EL (cell line): ENCODE measurements at regions not wholly inside any gene's neighbourhood (a gene's known extent, or its start where the extent isn't known, plus 50 kb on each side); places are given as distances from the start of the nearest gene placed in this dataset.

Source experiments
- DNase-seq: peaks from one replicate; pipeline ENCODE4 v3.0.0-alpha.2; 2016

DNA sequence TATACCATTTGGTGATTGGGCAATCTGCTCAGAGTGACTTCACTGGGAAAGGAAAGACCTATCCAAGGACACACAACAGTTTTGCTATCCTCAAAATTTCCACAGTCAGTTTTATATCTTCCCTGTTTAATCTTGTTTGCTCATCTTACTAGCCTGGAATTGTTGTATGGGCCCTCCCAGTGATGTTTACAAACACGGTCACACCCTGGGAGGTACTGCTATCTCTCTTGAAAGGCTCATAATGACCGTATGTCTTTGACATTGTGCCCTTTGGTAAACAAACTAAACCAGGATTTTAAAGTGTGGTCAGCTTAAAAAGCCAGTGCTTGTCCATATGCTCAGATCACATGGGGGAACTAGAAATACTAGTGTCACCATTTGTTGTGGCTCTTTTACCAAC is 277.0 kb downstream of the CDH2 start:
- no peak for DNase-seq

DNA sequence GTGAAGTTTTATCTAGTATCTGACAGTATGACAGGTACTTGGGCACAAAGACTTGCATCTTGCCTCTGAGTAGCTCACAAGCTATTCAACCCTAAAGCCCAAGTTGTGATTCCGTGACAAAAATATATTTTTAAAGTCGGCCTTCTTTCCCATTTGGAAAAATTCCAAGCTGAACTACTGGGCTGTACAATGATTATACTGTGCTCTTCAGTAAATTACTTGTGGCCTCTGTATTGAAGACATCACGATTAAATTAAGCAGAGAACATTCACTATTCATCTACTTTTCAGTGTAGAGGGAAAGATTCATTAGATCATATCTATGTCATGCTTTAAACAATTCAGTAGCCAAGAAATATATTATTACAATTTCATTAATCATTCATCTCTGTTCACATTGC is 282.2 kb downstream of the CDH2 start:
- no peak for DNase-seq

DNA sequence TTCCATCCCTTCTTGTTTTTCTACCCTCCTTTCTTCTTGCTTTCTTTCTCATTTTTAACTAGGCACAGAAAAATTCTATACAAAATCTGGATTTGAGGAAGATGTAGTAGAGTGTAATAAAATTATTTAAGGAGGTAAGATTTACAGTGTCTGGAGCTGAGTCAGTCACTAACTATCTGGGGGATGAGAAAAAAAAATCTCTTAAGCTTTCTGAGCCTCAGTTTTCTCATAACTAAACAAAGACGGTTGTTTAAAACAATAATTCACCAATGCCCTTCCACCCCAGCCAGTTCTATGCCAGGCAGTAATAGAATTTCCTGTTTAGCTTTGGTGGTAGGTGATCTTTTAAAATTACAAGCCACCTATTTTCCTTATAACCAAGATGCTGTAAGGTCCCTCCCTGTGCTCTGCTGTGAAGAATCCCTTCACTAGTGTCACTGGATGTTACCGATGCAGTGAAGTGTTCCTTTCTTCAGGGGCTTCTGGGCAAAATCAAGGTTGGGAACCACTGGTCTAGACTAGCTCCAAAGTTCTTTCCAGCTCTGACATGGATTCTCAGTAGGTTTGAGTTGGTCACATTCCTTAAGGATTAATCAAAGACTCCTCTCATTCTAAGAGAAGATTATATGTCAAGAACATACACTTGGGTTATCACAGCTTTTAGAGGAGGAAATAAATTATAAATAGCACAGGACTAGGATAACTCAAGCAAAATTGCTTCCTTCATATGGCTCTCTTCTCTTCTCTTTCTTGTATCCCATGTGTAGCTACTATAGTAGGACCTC is 289.0 kb downstream of the CDH2 start:
- DNase-seq = peak; percentile 62

DNA sequence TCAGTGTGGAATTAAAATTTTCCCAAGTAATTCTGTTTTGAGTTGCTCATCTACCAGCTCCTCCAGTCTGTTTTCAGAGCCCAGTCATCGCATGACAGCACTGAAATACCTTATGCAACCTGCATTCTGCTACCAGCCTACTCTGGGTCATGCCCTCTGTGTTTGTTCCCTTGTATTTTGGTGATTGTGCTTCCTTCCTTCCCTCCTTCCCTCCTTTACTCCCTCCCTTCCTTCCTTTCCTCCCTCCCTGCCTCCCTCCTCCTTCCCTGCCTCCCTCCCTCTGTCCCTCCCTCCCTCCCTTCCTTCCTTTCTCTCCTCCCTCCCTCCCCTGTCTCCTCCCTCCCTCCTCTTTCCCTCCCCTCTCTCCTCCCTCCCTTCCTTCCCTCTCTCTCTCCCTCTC is 289.6 kb downstream of the CDH2 start:
- peak; percentile 44 for DNase-seq

DNA sequence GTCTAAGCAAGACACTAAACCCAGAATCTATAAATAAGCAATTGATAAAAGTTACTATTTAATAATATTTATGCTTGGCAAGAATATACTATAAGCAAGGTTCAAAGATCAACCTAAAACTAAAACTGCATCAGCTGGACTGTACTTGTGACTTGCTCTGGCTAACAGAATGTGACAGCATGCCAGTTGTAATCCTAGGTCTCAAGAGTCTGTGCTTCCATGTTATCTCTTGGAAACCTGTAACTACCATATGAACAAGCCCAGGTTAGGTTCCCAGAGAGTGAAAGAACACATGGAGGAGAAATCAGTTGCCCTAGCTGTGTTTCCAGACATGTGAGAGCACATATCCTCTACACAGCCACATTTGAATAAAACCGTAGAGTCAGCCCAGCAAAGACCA is 297.4 kb downstream of the CDH2 start:
- DNase-seq = no peak

DNA sequence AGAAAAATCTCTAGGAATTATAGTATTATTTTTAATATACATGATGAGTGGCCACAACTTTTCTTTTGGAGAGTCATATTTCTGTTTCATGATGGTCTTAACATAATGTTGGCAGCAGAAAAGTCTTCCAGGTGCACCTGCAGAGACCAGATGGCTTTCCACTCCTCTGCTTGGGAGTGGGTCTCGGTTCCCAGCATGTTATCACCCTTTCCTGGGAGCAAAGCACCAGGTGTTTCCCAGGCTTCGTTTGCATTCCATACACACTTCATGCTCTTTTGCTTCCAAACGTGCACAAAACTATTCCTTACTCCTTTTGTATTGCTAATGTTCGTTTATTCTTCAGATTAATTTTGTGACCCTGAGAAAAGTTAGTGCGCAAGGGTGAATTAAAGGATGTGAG is 305.2 kb downstream of the CDH2 start:
- no peak for DNase-seq

DNA sequence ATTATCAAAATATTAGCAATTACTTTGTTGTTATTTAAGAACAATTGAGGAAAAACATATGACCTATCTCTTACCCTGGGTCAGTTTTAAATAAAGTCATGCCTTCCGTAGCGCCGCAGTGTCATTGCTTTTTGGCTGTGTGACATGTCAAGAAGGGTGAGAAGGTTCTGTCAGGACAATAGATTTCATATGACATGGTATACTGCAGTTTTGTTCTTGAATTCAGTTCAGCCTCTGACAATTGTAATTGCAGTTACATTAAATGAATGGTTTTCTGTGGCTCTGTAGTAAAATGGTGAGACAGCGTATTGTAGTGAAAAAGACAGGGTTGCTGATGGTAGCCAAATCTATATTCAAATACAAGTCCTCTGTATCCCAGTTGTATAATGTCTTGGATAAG is 307.2 kb downstream of the CDH2 start:
- no peak for DNase-seq

DNA sequence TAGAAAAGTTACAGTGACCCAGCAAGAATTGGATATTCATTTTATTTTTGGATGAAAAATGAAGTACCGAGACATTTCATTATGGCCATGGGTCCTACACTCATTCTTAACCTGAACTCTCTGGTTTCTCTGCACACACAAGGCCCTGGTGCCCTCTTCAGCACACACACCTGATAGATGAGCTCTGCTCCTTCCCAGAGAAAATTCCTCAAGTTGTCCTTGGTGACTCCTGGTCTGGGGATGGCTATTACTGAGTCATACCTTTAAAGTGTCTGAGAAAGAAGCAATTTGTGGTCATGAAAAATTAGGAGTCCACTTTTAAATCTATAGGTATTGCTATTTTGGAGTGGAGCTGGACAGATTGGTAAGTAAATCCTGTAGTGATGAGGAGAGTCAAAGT is 311.5 kb downstream of the CDH2 start:
- peak; percentile 6 for DNase-seq

DNA sequence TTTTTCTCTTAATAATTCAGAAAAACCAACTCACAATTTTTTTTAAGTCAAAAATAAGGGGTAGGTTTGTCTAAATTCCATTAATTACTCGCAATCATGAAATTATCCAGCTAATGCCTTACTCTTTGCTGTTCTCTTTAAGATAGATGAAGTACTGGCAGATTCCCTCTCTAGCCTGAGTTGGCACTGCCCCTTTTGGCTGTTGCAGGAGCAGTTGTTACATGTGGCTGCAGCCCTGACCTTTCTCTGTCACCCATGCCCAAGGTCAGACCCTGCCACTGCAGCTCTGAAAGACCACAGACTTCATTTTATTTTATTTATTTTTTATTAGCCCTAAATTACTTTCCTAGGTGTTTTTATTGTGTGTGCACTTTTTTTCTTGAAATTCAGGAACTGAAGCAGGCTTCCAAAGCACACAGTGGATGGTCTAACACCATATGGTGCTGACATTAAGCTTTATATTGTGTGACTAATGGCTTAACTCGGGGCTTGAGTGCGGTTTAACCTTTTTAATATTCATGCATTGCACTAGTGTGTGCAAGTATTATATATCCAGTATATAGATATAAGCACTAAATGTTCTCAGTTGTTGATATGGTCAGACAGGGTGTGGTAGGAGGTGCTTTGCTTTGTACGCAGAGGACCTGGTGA is 313.0 kb downstream of the CDH2 start:
- DNase-seq = no peak

DNA sequence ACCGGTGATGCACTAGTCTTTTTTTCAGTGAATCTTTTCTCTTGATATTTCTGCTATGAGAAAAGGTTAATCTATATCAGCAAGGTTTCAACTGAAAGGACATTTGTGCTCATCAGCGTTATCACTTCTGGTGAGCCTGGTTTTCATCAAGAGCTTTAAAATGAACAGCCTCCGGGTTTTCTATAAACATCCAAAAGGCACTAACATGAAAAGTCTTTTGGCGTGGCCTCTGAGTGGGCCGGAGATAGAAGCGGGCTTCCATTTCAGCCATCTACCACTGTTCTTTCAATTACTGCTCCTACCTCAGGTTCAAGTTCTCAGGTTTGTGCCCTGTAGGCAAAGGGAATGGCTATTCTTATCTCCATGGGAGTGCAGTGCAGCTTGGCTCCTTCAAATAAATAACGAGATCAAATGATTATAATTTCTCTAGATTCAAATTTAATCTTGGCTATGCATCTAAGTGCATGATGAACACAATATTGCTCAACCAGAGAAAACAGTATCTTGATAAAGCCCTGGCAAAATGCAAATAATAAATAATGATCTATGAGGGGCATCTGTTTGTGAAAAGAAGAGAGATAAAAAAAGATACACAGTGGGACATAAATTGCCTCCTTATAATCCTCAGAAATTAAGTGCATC is 314.8 kb downstream of the CDH2 start:
- no peak for DNase-seq

DNA sequence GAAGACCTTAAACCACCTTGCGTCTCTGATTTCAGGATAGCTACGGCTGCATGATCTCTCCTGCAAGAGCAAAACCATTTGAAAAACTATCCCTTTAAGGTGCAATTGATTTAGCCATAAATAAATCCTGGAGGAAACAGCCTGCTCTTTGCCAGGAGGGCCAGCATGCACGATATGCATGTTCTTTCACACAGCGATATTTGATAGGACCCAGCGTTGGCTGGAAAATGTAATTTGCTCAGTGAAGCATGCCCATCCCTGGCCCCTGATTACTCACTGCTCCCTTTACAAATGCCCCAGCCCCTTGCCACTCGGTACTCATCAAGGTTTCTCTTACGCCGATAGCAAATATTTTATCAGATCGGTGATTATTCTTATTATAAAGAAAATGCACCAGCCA is 315.4 kb downstream of the CDH2 start:
- DNase-seq = no peak

DNA sequence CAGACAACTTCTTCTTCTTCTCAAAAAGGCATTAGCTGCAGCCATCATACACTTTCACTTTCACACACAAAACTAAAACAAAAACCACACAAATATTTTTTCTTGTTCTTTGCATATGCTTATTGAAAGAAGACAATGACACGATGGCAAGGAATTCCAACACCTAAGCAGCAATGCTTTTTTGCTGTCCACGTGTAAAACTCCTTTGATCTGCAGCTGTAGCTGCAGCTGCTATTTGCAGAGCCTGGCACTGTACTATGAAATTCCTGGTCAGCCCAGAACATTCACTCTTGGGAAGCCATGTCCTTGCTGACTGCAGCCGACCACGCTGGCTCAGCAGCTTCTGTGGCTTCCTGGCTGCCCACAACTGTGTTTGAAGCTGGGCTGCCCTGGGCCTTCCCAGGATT is 316.2 kb downstream of the CDH2 start:
- DNase-seq = peak; percentile 38

DNA sequence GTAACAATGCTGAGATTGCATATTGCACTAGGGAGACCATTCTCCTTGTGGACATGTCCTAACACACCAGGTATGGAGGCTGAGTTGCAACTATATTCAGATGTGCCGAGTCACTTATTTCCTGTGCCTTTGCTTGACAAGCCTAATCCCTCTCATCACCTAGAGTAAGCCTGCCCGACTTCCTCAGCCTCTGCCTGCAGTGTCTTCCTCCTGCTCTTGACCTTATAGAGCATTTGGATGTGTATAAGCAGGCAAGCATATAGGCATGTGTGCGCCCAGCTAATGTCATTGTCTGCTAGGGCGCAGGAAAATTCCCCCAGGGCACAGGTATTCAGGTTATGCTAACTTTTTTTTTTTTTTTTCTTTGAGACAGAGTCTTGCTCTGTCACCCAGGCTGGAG is 316.9 kb downstream of the CDH2 start:
- peak; percentile 10 for DNase-seq

DNA sequence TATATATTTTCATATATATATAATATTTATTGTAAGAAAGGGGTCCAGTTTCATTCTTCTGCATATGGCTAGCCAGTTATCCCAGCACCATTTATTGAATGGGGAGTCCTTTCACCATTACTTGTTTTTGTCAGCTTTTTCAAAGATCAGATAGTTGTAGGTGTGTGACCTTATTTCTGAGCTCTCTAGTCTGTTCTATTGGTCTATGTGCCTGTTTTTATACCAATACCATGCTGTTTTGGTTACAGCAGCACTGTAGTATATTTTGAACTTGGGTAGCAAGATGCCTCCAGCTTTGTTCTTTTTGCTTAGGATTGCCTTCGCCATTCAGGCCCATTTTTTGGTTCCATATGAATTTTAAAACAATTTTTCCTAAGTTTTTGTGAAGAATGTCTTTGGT is 320.1 kb downstream of the CDH2 start:
- DNase-seq = no peak

DNA sequence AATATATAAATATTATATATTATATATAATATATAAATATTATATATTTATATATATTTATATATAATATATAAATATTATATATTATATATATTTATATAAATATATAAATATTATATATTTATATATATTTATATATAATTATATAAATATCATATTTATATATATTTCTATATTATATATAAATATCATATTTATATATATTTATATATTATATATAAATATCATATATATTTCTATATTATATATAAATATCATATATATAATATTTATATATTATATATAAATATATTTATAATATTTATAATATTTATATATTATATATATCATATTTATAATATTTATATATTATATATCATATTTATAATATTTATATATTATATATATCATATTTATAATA is 321.4 kb downstream of the CDH2 start:
- DNase-seq = no peak

DNA sequence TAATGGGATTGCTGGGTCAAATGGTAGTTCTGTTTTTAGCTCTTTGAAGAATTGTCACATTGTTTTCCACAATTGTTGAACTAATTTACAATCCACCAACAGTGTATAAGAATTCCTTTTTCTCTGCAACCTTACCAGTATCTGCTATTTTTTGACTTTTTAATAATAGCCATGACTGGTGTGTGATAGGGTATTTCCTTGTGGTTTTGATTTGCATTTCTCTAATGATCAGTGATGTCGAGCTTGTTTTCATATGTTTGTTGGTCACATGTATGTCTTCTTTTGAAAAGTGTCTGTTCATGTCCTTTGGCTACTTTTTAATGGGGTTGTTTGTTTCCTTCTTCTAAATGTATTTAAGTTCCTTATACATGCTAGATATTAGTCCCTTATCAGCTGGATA is 322.3 kb downstream of the CDH2 start:
- DNase-seq = no peak

DNA sequence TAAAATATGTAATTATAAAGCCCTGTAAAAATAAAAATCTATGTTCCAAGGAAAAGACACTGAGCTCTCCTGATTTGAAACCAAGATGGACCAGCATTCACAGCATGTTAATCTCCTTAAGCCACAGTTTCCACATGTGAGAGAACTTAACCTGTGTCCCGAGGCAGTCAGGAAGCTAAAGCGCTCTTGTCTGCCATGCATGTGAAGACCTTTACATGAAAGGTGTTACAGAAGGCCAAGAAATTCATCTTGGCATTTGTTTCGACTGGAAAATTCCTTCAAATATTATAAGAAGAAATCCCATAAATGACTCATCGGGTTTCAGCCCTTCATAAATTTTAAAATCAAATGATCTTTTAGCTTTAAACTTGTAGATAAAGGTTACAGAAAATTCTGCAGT is 328.6 kb downstream of the CDH2 start:
- no peak for DNase-seq

DNA sequence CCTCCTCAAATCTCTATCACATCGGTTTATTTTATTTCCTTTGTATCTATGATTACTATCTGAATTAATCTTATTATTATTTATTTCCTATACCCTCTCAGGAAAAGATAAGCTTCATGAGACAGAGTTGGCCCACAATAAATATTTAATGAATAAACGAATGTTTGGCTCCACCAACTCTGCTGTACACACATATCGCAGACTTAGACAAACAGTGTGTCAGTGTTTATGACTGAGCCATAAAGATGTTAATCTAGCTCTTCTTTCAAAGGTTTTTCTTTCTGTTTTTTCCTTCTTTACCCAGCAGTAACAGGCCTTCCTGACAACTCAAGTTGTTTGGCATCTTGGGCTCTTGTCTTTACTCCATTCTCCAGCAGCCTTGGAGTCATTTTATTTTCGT is 329.5 kb downstream of the CDH2 start:
- no peak for DNase-seq

DNA sequence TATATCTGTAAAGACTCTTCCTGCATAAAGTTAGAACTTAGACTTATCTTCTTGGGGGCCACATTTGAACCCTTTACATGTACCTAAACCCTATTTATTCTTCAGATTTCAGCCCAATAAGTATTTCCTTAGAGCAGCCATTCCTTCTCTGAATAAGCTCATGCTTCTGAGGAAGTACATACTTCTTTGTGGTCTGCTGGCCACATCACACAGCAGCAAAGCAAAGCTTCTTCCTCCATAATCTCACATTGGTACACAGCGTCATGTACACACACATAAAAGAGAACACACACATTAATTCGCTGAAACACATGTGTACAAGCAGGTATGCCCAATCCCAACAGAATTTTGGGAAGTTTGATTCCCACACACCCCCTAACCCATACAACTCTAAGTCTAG is 331.0 kb downstream of the CDH2 start:
- DNase-seq = peak; percentile 8

DNA sequence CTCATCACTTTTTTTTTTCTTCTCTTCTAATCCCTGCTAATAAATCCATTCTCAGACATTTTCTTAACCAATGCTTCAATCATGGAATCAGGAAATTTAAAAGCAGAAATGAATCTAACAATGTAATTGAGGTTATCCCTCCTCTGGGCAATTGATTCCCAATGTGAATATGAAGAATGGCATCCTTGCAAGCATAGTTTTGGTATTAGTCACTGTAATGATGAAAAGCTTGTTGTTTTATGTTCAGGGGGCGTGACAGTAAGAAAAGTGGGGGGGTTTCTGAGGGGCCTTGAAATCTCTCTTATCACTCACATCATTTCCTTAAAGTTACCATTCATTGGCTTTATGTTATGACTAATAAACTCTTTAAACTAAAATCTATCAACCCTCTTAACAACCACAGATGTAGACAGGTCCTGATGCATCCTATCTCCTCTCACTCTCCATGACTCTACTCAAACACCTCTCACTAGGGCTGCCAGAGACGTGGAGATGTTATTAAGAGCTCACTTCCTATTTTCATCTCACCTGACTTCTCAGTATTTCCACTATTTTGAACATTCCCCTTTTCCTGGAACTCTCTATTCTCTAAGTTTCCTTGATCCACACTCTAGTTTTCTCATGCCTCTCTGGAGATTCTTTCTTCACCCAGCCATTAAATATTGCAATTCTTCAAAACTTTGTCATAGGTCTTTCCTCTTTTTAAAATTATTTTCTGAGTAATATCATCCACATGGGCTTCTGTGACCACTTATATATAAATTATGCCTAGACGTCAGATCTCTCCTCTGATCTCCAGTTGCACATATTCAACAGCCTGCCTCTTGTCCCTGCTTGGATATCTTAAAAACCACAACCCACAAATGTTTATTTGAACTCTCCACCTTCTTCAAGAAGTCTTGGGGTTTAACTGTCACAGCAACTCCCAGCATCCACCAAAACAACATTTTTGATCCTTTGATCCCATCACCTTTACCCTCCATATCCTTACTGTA is 332.9 kb downstream of the CDH2 start:
- DNase-seq = peak; percentile 95

DNA sequence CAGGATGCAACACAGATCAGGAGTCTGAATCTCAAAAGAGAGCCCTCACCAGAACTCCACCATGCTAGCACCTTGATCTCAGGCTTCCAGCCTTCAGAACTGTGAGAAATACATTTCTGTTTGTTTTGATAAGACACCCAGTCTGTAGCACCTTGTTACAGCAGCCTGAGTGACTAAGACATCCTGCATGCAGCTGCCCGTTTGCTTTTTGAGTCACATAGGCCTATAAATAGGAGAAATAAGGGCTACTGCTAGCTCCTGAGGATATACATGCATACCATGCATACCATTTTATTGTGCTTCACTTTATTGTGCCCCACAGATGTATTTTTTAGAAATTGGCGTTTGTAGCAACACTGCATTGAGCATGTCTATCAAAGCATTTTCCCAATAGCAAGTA is 337.8 kb downstream of the CDH2 start:
- peak; percentile 95 for DNase-seq

DNA sequence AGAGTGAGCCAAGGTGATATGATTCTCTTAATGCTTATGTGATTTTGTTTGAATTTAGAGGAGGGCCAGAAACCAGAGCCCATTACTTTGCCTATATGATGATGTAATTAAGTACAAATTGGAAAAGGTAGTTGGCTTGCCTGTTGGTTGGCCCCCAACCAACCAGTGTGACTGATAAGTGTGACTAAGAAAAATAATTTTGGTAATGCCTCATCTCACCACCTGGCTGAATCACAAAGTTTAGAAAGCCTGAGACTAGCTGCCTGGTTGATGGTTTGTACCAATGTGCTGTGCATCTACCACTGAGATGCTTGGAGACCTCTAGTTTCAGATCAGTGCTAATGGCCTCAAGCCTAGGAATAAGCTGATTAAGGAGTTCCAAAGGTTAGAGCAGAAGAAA is 338.7 kb downstream of the CDH2 start:
- peak; percentile 28 for DNase-seq

DNA sequence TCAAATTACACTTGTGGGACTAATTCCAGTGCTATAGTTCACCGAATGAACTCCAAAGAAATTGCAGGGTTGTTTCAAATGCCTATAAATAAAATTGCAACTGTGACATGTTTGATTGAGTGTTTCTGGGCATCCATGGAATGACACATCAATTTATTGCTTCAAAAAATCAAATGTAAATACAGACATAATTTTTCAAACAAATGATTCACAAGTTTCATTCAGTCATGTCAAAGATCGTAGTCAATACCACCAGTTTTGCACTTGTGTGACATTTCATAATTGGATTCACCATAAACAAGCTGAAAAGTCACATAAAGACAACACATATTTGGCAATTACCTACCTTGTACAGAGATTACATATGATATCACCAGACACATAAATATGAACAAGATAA is 350.8 kb downstream of the CDH2 start:
- DNase-seq = no peak
